Upper lobe of left lung (tissue), 6 donors: ENCODE measurements at regions not wholly inside any gene's neighbourhood (a gene's known extent, or its start where the extent isn't known, plus 50 kb on each side); places are given as distances from the start of the nearest gene placed in this dataset.

Experiments
- ATAC-seq, 2 donors: fragments of 200-7000 bp; cut with Tn5 transposase; one replicate each; pipeline ENCODE4 v1.9.1; 2022; ENCODE audit warnings: mild to moderate bottlenecking in 2 of 2, moderate library complexity in 2 of 2; ENCODE audit not compliant: low FRiP score in 2 of 2
- DNase-seq, 2 donors: peaks; one replicate each; pipeline ENCODE4 v3.0.0-alpha.2; 2019 to 2020
- H3K27ac ChIP-seq, 4 donors: fragments of 200-600 bp; sonication (generic); one replicate each; pipeline ENCODE4 v1.5.1; 2016 to 2019
- H3K27me3 ChIP-seq, 4 donors: fragments of 200-600 bp; sonication (generic); one replicate each; pipeline ENCODE4 v1.5.1; 2017 to 2019
- H3K36me3 ChIP-seq, 4 donors: fragments of 200-600 bp; sonication (generic); one replicate each; pipeline ENCODE4 v1.5.1; 2016 to 2019
- H3K4me1 ChIP-seq, 4 donors: fragments of 200-600 bp; sonication (generic); one replicate each; pipeline ENCODE4 v1.5.1; 2018 to 2019
- H3K4me3 ChIP-seq, 4 donors: fragments of 200-600 bp; sonication (generic); one replicate each; pipeline ENCODE4 v1.5.1; 2017 to 2019; ENCODE audit warnings: mild to moderate bottlenecking in 2 of 4, moderate library complexity in 1 of 4
- H3K9me3 ChIP-seq, 4 donors: fragments of 200-600 bp; sonication (generic); one replicate each; pipeline ENCODE4 v1.5.1; 2018 to 2019
- EP300 ChIP-seq, 4 donors: sonication (generic); formaldehyde crosslinking; IDR thresholded peaks; one replicate each; pipeline ENCODE4 v1.5.1; 2017; ENCODE audit warnings: antibody characterized with exemption in 4 of 4, control low read depth in 2 of 4
- POLR2A ChIP-seq, 4 donors: fragments of 450-650 bp; IDR thresholded peaks; one replicate each; pipeline ENCODE4 v1.5.1; 2016 to 2017; ENCODE audit warnings: antibody characterized with exemption in 4 of 4, mild to moderate bottlenecking in 2 of 4
- POLR2AphosphoS5 ChIP-seq, 2 donors: sonication (generic); formaldehyde crosslinking; IDR thresholded peaks; one replicate each; pipeline ENCODE4 v1.5.1; 2017; ENCODE audit warnings: antibody characterized with exemption in 2 of 2
- WGBS, 2 donors: methylation state at CpG; one replicate each; pipeline ENCODE4 v1.1.5; 2017 to 2018; 5-methylcytosine and 5-hydroxymethylcytosine counted together
- TF ChIP-seq, protein P1 (sequence below), 6 experiments: fragments of 450-650 bp in 4 of 6; fragments of 200-600 bp in 2 of 6; sonication (generic) in 2 of 6; IDR thresholded peaks; one replicate each; pipeline ENCODE4 v1.5.1; 2016 to 2019; ENCODE audit warnings: antibody characterized with exemption in 6 of 6
- donor health status: DM: no; HTN: no; CAD: no; lungs with moderate emphysema.
- donor health status: DM: no; HTN: yes; CAD: no; lungs with severe emphysema.

GRCh38 chr18:28716338-28716737 lies 539.4 kb upstream of the CDH2 start:
- Histone ChIP-seq H3K4me3 (no peak overlapping the region), H3K4me1 (no peaks in the 10 kb centered on the region), H3K27ac (no peak overlapping the region), H3K27me3 (no peaks in the 10 kb centered on the region), H3K9me3 (no peaks in the 10 kb centered on the region), H3K36me3 (no peaks in the 10 kb centered on the region)
- WGBS, 2 donors: 67 to 73% methylated on average over 1 of the region's 1 CpG
- DNase-seq (no peak), ATAC-seq (no peak)
- TF ChIP-seq POLR2A (IDR thresholded peaks at IDR 0.05) (no peak), POLR2AphosphoS5 (IDR thresholded peaks at IDR 0.05) (no peak), EP300 (IDR thresholded peaks at IDR 0.05) (no peak)
- TF ChIP-seq, protein P1, sequence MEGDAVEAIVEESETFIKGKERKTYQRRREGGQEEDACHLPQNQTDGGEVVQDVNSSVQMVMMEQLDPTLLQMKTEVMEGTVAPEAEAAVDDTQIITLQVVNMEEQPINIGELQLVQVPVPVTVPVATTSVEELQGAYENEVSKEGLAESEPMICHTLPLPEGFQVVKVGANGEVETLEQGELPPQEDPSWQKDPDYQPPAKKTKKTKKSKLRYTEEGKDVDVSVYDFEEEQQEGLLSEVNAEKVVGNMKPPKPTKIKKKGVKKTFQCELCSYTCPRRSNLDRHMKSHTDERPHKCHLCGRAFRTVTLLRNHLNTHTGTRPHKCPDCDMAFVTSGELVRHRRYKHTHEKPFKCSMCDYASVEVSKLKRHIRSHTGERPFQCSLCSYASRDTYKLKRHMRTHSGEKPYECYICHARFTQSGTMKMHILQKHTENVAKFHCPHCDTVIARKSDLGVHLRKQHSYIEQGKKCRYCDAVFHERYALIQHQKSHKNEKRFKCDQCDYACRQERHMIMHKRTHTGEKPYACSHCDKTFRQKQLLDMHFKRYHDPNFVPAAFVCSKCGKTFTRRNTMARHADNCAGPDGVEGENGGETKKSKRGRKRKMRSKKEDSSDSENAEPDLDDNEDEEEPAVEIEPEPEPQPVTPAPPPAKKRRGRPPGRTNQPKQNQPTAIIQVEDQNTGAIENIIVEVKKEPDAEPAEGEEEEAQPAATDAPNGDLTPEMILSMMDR (IDR thresholded peaks at IDR 0.05): no peak

GRCh38 chr18:28715206-28715605 lies 538.3 kb upstream of the CDH2 start:
- no peak for ATAC-seq
- Histone ChIP-seq H3K27me3 (no peaks in the 10 kb centered on the region), H3K9me3 (no peaks in the 10 kb centered on the region), H3K36me3 (no peaks in the 10 kb centered on the region), H3K4me1 (no peaks in the 10 kb centered on the region), H3K27ac (no peak overlapping the region), H3K4me3 (no peak overlapping the region)
- DNase-seq: no peak
- 81 to 85% methylated on average over 1 of the region's 1 CpG for WGBS, 2 donors
- TF ChIP-seq POLR2AphosphoS5 (IDR thresholded peaks at IDR 0.05) (no peak), POLR2A (IDR thresholded peaks at IDR 0.05) (no peak), EP300 (IDR thresholded peaks at IDR 0.05) (no peak)
- TF ChIP-seq, protein P1 (IDR thresholded peaks at IDR 0.05): no peak

DNA sequence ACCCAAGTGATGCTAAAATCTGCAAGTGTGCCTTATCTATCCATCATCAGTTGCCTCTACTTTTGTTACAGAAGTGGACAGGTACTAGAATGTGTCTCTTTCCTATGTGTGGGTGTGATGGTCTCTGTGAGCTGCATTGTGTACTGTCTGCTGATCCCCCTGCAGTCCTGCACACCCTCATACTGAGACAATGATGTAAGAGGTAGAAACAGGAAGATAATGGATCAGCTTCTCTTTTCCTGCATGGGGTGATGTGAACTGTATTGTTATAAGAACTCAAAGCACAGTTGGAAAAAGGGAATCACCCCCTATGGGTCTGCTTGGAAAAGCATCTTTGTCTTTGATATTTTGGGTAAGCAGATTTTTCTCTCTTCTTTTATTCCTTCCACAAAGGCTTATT lies 537.6 kb upstream of the CDH2 start:
- Histone ChIP-seq H3K36me3 (no peaks in the 10 kb centered on the region), H3K9me3 (no peaks in the 10 kb centered on the region), H3K27me3 (no peaks in the 10 kb centered on the region), H3K27ac (no peak overlapping the region), H3K4me1 (no peaks in the 10 kb centered on the region), H3K4me3 (no peak overlapping the region)
- DNase-seq (no peak), ATAC-seq (no peak)
- no peak for TF ChIP-seq POLR2AphosphoS5 (IDR thresholded peaks at IDR 0.05)
- TF ChIP-seq, protein P1 (IDR thresholded peaks at IDR 0.05): no peak
- no peak for TF ChIP-seq POLR2A (IDR thresholded peaks at IDR 0.05)
- no peak for TF ChIP-seq EP300 (IDR thresholded peaks at IDR 0.05)

DNA sequence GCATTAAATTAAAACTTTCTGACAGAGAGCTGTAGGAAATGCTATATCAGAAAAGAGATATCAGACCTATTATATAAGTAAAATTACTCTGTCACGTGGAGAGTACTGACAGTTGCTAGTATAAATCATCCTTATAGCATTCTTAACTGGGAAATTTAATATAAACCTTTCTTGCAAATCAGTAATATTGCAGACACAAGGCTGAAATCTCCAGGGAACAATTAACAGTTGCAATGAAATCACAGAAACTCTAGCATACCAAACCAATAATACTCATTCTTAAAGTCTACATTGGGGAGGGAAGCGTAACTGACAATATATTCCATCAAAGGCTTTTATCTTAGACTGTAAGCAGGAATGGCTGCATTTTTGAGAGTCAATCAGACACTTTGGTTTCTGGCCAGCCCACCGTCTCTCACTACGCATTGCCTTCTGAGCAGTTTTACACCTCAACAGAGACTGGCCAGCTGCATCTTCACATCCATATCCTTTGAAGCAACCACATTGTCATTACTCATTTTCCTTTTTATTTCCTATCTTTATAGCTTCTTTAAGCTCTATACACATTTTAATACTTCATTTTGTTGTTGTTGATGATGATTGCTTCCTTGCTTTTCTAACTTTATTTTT lies 536.0 kb upstream of the CDH2 start:
- ATAC-seq (no peak), DNase-seq (no peak)
- H3K9me3 ChIP-seq: no peaks in the 10 kb centered on the region
- no peaks in the 10 kb centered on the region for H3K36me3 ChIP-seq
- 77 to 81% methylated on average over 4 of the region's 4 CpGs for WGBS, 2 donors
- TF ChIP-seq, protein P1 (IDR thresholded peaks at IDR 0.05): no peak
- TF ChIP-seq POLR2AphosphoS5 (IDR thresholded peaks at IDR 0.05) (no peak), POLR2A (IDR thresholded peaks at IDR 0.05) (no peak), EP300 (IDR thresholded peaks at IDR 0.05) (no peak)
- H3K27ac ChIP-seq: no peak overlapping the region
- H3K27me3 ChIP-seq: no peaks in the 10 kb centered on the region
- H3K4me3 ChIP-seq: no peak overlapping the region
- H3K4me1 ChIP-seq: no peaks in the 10 kb centered on the region

- Histone ChIP-seq H3K27me3 (no peaks in the 10 kb centered on the region), H3K4me3 (no peak overlapping the region), H3K9me3 (no peaks in the 10 kb centered on the region), H3K27ac (no peak overlapping the region), H3K36me3 (no peaks in the 10 kb centered on the region), H3K4me1 (no peaks in the 10 kb centered on the region)
- no peak for ATAC-seq
- 62 to 65% methylated on average over 1 of the region's 1 CpG for WGBS, 2 donors
- no peak for TF ChIP-seq POLR2A (IDR thresholded peaks at IDR 0.05)
- TF ChIP-seq EP300 (IDR thresholded peaks at IDR 0.05): no peak
- TF ChIP-seq POLR2AphosphoS5 (IDR thresholded peaks at IDR 0.05): no peak
- TF ChIP-seq, protein P1 (IDR thresholded peaks at IDR 0.05): no peak
- DNase-seq: no peak
These were observed 535.2 kb upstream of the CDH2 start for GRCh38 chr18:28712172-28712571.
